ENCODE measurements at regions not wholly inside any gene's neighbourhood (a gene's known extent, or its start where the extent isn't known, plus 50 kb on each side); places are given as distances from the start of the nearest gene placed in this dataset.
"Not testable (repeated sequence)": the region's sequence is repeated elsewhere in the genome, so short reads cannot be mapped to it uniquely, and the experiment has no call there.

DNA sequence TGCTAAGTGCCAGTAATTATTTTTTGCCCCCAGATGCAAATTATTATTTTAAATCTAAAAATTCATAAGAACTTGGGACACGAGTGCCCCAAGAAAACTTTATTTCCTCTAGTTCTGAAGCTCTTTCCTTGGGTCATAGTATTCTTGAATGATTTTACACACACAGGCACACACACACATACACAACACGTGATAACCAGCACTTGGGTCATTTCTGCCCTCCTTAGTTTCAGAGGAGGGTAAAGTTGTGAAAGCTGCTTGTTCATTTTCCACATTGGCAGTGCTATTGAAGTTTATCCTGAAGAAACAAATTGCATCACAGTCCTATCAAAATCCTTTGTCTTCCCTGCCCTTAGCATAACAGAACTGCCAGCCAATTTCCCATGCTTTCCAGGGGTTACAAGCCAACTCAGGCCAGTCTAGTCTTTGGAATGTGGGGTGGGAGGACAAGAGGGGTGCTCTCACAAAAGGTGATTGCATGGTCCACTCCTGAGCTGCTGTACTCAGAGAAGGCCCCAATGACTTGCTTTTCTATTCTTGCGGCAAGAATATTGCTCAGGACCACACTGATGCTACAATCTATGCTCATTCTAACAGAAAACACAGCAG lies 98.5 kb upstream of the POGK start:
- DNase-seq (ENCODE audit: low read depth in 4 of 4, low spot score in 3 of 4), result no peak

DNA sequence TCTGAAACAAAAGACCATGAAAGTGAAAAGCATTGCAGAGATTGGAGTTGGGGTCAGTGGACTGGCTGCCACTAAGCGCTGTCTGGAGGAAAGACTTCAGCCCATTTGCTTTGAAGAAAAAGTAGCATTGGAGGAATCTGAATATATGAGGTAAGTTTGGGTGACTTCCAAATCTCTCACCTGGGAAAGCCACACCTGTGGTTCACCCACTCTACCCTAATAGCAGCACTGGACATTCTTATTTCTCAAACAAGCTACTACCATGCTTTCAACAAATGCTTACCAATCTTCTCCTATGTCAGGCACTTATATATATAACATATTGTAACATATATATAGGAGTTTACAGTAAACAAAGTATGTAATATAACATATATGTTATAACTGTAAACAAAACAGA lies 76.0 kb upstream of the POGK start:
- DNase-seq (ENCODE audit: low read depth in 4 of 4, low spot score in 3 of 4), result no peak

DNA sequence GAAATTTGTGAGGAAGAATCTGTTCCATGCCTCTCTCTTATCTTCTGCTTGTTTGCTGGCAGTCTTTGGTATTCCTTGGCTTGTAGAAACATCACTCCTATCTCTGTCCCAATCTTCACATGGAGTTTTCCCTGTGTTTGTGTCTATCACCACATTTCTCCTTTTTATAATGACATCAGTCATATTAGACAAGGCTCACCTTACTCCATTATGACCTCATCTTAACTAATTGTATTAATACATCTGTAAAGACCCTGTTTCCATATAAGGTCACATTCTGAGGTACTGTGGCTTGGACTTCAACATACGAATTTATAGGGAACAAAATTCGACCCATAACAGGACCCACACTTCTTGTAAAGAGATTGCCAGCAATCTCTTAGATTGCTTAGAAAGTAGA lies 72.3 kb upstream of the POGK start:
- DNase-seq (ENCODE audit: low read depth in 4 of 4, low spot score in 3 of 4), result no peak

DNA sequence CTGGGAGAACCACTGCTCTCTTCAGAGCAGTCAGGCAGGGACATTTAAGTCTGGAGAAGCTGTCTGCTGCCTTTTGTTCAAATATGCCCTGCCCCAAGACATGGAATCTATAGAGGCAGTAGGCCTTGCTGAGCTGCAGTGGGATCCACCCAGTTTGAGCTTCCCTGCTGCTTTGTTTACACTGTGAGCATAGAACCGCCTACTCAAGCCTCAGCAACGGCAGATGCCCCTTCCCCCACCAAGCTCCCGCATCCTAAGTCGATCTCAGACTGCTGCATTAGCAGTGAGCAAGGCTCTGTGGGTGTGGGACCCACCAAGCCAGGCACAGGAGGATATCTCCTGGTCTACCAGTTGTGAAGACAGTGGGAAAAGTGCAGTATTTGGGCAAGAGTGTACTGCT lies 54.6 kb upstream of the POGK start:
- DNase-seq (ENCODE audit: low read depth in 4 of 4, low spot score in 3 of 4), result not testable (repeated sequence)

DNA sequence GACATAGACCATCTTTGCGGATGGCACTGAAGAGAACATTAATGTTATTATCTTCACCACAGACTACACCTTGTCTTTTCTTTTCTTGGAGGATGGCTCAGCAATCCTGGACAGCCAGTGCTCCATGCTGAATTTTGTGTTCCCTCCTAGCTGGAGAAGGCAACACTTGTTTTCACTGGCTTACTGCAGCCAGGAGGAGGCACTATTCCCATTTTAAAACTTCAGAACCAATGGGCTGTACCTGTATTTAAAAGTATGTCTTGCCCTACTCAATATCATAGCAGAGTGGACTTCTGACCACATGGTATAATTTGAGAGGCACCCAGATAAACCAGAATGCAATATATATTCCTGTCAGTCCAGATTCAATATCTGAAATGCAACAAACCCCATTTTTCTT lies 53.3 kb upstream of the POGK start:
- no peak for DNase-seq (ENCODE audit: low read depth in 4 of 4, low spot score in 3 of 4)

DNA sequence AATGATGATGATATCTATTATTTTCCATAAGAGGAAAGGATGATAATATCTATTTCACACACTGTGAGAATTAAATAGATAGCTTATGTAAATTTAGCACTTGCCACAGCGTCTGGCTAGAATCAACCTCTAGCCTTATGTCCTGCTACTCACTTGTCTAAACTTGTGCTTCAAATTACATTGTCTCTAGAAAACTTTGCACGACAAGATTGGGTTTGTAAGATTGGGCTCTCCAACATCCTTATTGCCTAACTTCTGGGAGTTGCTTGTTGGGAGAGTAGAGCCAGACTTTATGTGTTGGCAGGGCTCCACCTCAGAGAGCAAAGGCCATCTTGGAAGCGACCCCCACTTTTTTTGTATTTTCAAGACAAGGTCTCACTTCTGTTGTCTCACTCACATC lies 50.0 kb upstream of the POGK start:
- no peak for DNase-seq (ENCODE audit: low read depth in 4 of 4, low spot score in 3 of 4)

Data from left renal pelvis (tissue), 4 donors.